Neural cell (in vitro differentiated cells): ENCODE measurements at regions not wholly inside any gene's neighbourhood (a gene's known extent, or its start where the extent isn't known, plus 50 kb on each side); places are given as distances from the start of the nearest gene placed in this dataset.

ENCODE experiments used
- CTCF ChIP-seq: fragments of 450-650 bp; IDR thresholded peaks from 2 replicates; pipeline ENCODE4 v1.5.1; 2014; ENCODE audit warnings: antibody characterized with exemption, mild to moderate bottlenecking, moderate library complexity; ENCODE audit not compliant: poor library complexity, severe bottlenecking
- EP300 ChIP-seq: fragments of 450-650 bp; conservative IDR thresholded peaks from 2 replicates; pipeline ENCODE4 v1.6.1; 2014; ENCODE audit warnings: antibody characterized with exemption, mild to moderate bottlenecking, moderate library complexity; ENCODE audit not compliant: poor library complexity, severe bottlenecking
- EZH2 ChIP-seq: fragments of 200-600, 300-800 bp; shearing (Covaris generic), sonication (generic); IDR thresholded peaks from 2 replicates; pipeline ENCODE4 v1.6.1; 2014; ENCODE audit warnings: antibody characterized with exemption, low read length, borderline replicate concordance, mild to moderate bottlenecking; ENCODE audit not compliant: insufficient read depth, poor library complexity, severe bottlenecking
- POLR2AphosphoS5 ChIP-seq: IDR thresholded peaks from 2 replicates; pipeline ENCODE4 v1.6.1; 2012
- RAD21 ChIP-seq: fragments of 450-650 bp; conservative IDR thresholded peaks from 2 replicates; pipeline ENCODE4 v1.6.1; 2014; ENCODE audit warnings: antibody characterized with exemption, mild to moderate bottlenecking, moderate library complexity
- TF ChIP-seq, protein P1 (sequence below): IDR thresholded peaks from 2 replicates; pipeline ENCODE4 v1.6.1; 2012; ENCODE audit warnings: borderline replicate concordance

DNA sequence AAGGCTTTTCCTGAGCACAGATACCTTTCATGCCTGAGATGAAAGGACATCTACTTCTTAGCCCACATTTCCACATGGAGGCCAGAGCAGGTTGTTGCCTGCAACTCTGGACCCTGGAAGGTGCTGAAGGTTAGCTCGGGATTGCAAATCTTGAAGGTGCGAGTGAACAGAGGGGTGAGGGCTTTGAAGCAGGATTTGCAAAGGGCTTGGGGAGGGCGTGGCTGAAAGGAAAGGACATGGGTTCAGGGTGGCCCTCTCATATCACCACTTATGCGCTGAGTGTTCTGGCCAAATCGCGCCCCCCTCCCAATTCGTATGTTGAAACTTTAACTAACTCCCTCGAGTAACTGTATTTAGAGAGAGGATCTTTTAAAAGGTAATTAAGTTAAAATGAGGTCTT lies 501.6 kb downstream of the MIAT start:
- no peak for TF ChIP-seq RAD21
- TF ChIP-seq CTCF: no peak
- no peak for TF ChIP-seq POLR2AphosphoS5
- no peak for TF ChIP-seq EP300
- no peak for TF ChIP-seq EZH2
- TF ChIP-seq, protein P1, sequence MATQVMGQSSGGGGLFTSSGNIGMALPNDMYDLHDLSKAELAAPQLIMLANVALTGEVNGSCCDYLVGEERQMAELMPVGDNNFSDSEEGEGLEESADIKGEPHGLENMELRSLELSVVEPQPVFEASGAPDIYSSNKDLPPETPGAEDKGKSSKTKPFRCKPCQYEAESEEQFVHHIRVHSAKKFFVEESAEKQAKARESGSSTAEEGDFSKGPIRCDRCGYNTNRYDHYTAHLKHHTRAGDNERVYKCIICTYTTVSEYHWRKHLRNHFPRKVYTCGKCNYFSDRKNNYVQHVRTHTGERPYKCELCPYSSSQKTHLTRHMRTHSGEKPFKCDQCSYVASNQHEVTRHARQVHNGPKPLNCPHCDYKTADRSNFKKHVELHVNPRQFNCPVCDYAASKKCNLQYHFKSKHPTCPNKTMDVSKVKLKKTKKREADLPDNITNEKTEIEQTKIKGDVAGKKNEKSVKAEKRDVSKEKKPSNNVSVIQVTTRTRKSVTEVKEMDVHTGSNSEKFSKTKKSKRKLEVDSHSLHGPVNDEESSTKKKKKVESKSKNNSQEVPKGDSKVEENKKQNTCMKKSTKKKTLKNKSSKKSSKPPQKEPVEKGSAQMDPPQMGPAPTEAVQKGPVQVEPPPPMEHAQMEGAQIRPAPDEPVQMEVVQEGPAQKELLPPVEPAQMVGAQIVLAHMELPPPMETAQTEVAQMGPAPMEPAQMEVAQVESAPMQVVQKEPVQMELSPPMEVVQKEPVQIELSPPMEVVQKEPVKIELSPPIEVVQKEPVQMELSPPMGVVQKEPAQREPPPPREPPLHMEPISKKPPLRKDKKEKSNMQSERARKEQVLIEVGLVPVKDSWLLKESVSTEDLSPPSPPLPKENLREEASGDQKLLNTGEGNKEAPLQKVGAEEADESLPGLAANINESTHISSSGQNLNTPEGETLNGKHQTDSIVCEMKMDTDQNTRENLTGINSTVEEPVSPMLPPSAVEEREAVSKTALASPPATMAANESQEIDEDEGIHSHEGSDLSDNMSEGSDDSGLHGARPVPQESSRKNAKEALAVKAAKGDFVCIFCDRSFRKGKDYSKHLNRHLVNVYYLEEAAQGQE: no peak
